Neuronal stem cell (in vitro differentiated cells): ENCODE measurements at regions not wholly inside any gene's neighbourhood (a gene's known extent, or its start where the extent isn't known, plus 50 kb on each side); places are given as distances from the start of the nearest gene placed in this dataset.

ENCODE experiments used
- DNase-seq: peaks from one replicate; pipeline ENCODE4 v3.0.0-alpha.2; 2013; ENCODE audit warnings: low spot score
- H2AFZ ChIP-seq: one replicate; pipeline ENCODE4 v1.6.1; 2013; ENCODE audit warnings: mild to moderate bottlenecking, low read length, inconsistent platforms
- H2AK5ac ChIP-seq: 2 replicates; pipeline ENCODE4 v1.6.1; 2013; ENCODE audit warnings: low read depth, mild to moderate bottlenecking, inconsistent platforms, low read length, moderate library complexity, mixed read lengths
- H2BK120ac ChIP-seq: 2 replicates; pipeline ENCODE4 v1.6.1; 2013; ENCODE audit warnings: low read depth, mild to moderate bottlenecking, inconsistent platforms, low read length, moderate library complexity, mixed read lengths
- H2BK12ac ChIP-seq: one replicate; pipeline ENCODE4 v1.6.1; 2013; ENCODE audit warnings: low read length, inconsistent platforms
- H2BK15ac ChIP-seq: 2 replicates; pipeline ENCODE4 v1.6.1; 2013; ENCODE audit warnings: mild to moderate bottlenecking, low read length, inconsistent platforms, mixed read lengths
- H2BK5ac ChIP-seq: one replicate; pipeline ENCODE4 v1.6.1; 2013; ENCODE audit warnings: inconsistent platforms, mild to moderate bottlenecking, low read length, moderate library complexity
- H3K14ac ChIP-seq: one replicate; pipeline ENCODE4 v1.6.1; 2013; ENCODE audit warnings: low read length, inconsistent platforms
- H3K18ac ChIP-seq: 2 replicates; pipeline ENCODE4 v1.6.1; 2013; ENCODE audit warnings: low read length, inconsistent platforms
- H3K23ac ChIP-seq: 2 replicates; pipeline ENCODE4 v1.6.1; 2013; ENCODE audit warnings: low read depth, mild to moderate bottlenecking, mixed read lengths, low read length, inconsistent platforms; ENCODE audit not compliant: poor library complexity
- H3K27ac ChIP-seq: replicated peaks from 3 replicates; pipeline ENCODE4 v1.5.1; 2013; ENCODE audit warnings: low read length, inconsistent platforms
- H3K27me3 ChIP-seq, 3 experiments: 2 replicates each; pipeline ENCODE4 v1.6.1; 2013; ENCODE audit warnings: low read length in 3 of 3, mild to moderate bottlenecking in 2 of 3, inconsistent platforms in 1 of 3, low read depth in 1 of 3, mixed read lengths in 1 of 3, moderate library complexity in 1 of 3; ENCODE audit not compliant: control insufficient read depth in 3 of 3, insufficient read depth in 3 of 3
- H3K36me3 ChIP-seq, 2 donors: replicated peaks in 1 of 2; 2 replicates each; pipeline ENCODE4 v1.6.1; 2013; ENCODE audit warnings: low read length in 2 of 2; ENCODE audit not compliant: control insufficient read depth in 2 of 2, insufficient read depth in 2 of 2
- H3K4ac ChIP-seq: 2 replicates; pipeline ENCODE4 v1.6.1; 2013; ENCODE audit warnings: inconsistent platforms, mild to moderate bottlenecking, low read length, moderate library complexity
- H3K4me1 ChIP-seq, 2 donors: 1 replicate in 1 of 2; 2 replicates in 1 of 2; pipeline ENCODE4 v1.6.1; 2013; ENCODE audit warnings: low read length in 2 of 2, low read depth in 1 of 2; ENCODE audit not compliant: control insufficient read depth in 2 of 2, insufficient read depth in 1 of 2
- H3K4me2 ChIP-seq: one replicate; pipeline ENCODE4 v1.6.1; 2013; ENCODE audit warnings: mild to moderate bottlenecking, low read length, inconsistent platforms; ENCODE audit not compliant: insufficient read depth, poor library complexity, severe bottlenecking
- H3K4me3 ChIP-seq, 2 donors: 2 replicates each; pipeline ENCODE4 v1.5.1; 2013; ENCODE audit warnings: low read length in 2 of 2, mild to moderate bottlenecking in 2 of 2, inconsistent platforms in 1 of 2, moderate library complexity in 1 of 2
- H3K79me1 ChIP-seq: one replicate; pipeline ENCODE4 v1.6.1; 2013; ENCODE audit warnings: low read depth, mild to moderate bottlenecking, inconsistent platforms, low read length, moderate library complexity
- H3K9ac ChIP-seq: one replicate; pipeline ENCODE4 v1.6.1; 2013; ENCODE audit warnings: mild to moderate bottlenecking, low read depth, low read length, inconsistent platforms; ENCODE audit not compliant: poor library complexity
- H3K9me3 ChIP-seq, 2 donors: replicated peaks in 1 of 2; 2 replicates each; pipeline versions ENCODE3 to v1.6.1; 2013; ENCODE audit warnings: low read length in 2 of 2, mild to moderate bottlenecking in 2 of 2, inconsistent platforms in 1 of 2, low read depth in 1 of 2, mixed read lengths in 1 of 2, moderate library complexity in 1 of 2; ENCODE audit not compliant: control insufficient read depth in 2 of 2, insufficient read depth in 1 of 2
- H4K8ac ChIP-seq: one replicate; pipeline ENCODE4 v1.6.1; 2013; ENCODE audit warnings: low read depth, mild to moderate bottlenecking, inconsistent platforms, low read length, moderate library complexity
- H4K91ac ChIP-seq: one replicate; pipeline ENCODE4 v1.6.1; 2013; ENCODE audit warnings: low read length, low read depth, mild to moderate bottlenecking, inconsistent platforms; ENCODE audit not compliant: poor library complexity
- WGBS, 2 donors: extraction: QIAGEN DNeasy Blood & Tissue Kit; methylation state at CpG; one replicate each; pipeline ENCODE4 v1.1.7; 2013; ENCODE audit warnings: missing lambda C conversion rate in 2 of 2, mixed read lengths in 1 of 2; ENCODE audit not compliant: insufficient read length in 2 of 2, insufficient replicate concordance in 1 of 2; ENCODE audit errors: extremely low coverage in 2 of 2; 5-methylcytosine and 5-hydroxymethylcytosine counted together

DNA sequence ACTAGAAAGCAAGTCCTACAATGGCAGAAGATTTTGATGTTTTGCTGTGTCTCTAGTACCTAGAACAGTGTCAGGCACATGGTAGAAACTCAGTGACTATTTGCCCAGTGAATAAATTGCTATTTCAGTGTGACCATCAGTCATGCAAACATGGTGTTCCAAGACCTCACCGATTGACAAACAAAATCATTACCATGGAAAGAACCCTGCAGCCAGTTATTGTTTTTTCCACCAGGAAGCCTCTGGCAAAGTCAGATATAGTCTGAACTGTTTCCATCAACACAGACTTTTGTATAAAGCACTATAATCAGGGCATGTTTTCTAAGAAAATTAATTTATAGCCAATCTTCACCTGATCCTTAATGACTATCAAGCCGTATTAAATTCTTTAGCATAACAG lies 97.3 kb upstream of the RASSF8 start:
- Histone ChIP-seq H3K14ac (no peak overlapping the region), H3K27me3 (no peaks in the 10 kb centered on the region), H4K8ac (no peak overlapping the region), H3K4me3 (no peak overlapping the region), H3K9me3 (no peaks in the 10 kb centered on the region), H2BK5ac (no peak overlapping the region), H3K79me1 (no peaks in the 10 kb centered on the region), H3K9ac (no peak overlapping the region), H3K36me3 (no peaks in the 10 kb centered on the region), H3K27ac (no peak overlapping the region), H3K4ac (no peak overlapping the region), H3K18ac (no peak overlapping the region), H2BK120ac (no peak overlapping the region), H4K91ac (no peak overlapping the region), H2BK12ac (no peak overlapping the region), H3K23ac (no peak overlapping the region), H2BK15ac (no peak overlapping the region), H3K4me2 (no peak overlapping the region), H3K4me1 (no peaks in the 10 kb centered on the region), H2AFZ (no peak overlapping the region), H2AK5ac (no peak overlapping the region)
- no peak for DNase-seq
- no CpG with 5 or more reads among the region's 2 CpGs for WGBS, 2 donors

DNA sequence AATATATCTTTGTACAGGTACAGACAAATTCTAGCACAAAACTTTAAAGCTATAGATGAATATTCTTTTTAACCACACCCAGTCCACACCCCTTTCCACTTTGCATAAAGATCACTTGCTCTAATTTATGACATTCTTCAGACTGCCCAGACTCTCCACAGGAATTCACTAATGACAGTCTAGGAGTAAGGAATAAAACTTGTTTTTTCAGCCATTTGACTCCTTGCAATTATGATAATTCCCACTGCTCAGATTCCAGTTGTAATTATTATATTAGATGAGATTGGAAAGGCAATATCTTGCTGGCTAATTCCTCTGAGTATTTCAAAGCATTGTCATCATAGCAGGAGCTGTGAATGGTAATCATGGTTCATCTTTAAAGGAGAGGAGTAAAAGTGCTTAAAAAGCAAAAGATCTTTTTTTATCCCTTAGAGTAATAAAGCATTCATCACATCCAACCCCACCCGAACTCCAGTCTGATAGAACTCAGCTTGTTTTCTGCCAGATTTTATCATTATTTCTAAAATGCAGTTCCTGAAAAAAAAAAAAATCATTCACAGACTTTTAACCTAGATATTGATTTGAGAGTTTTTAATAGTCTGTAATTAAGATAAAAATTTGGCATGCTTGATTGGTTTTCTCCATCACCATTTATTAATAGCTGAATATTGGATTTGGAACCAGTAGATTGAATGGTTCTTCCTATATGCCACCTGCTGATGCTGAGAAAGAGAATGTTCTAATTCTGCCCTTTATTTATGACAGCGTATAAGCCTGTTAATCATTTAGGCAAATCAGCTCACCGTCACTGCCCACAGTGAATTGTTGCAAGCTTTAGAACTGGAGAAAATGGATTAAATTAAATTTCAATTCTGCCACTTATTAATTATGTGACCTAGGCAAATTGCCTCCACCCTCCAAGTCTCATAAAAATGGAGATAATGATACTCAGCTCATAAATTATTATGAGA lies 93.9 kb upstream of the RASSF8 start:
- H3K4ac ChIP-seq, result no peak overlapping the region
- H3K9me3 ChIP-seq, result no peaks in the 10 kb centered on the region
- no peaks in the 10 kb centered on the region for H3K27me3 ChIP-seq
- no peak for DNase-seq
- no peak overlapping the region for H4K91ac ChIP-seq
- H2AFZ ChIP-seq, result no peak overlapping the region
- no peak overlapping the region for H2BK12ac ChIP-seq
- no peak overlapping the region for H3K27ac ChIP-seq
- WGBS, 2 donors, result no CpG with 5 or more reads among the region's 3 CpGs
- no peak overlapping the region for H4K8ac ChIP-seq
- no peak overlapping the region for H3K23ac ChIP-seq
- H3K9ac ChIP-seq, result no peak overlapping the region
- no peak overlapping the region for H2BK15ac ChIP-seq
- no peak overlapping the region for H2AK5ac ChIP-seq
- no peak overlapping the region for H2BK5ac ChIP-seq
- H3K18ac ChIP-seq, result no peak overlapping the region
- no peak overlapping the region for H3K4me3 ChIP-seq
- H3K79me1 ChIP-seq, result no peaks in the 10 kb centered on the region
- no peaks in the 10 kb centered on the region for H3K36me3 ChIP-seq
- H3K4me2 ChIP-seq, result no peak overlapping the region
- H3K4me1 ChIP-seq, result peaks cover 0 to 2% of the 10 kb centered on the region in 2 donors
- no peak overlapping the region for H2BK120ac ChIP-seq
- no peak overlapping the region for H3K14ac ChIP-seq

DNA sequence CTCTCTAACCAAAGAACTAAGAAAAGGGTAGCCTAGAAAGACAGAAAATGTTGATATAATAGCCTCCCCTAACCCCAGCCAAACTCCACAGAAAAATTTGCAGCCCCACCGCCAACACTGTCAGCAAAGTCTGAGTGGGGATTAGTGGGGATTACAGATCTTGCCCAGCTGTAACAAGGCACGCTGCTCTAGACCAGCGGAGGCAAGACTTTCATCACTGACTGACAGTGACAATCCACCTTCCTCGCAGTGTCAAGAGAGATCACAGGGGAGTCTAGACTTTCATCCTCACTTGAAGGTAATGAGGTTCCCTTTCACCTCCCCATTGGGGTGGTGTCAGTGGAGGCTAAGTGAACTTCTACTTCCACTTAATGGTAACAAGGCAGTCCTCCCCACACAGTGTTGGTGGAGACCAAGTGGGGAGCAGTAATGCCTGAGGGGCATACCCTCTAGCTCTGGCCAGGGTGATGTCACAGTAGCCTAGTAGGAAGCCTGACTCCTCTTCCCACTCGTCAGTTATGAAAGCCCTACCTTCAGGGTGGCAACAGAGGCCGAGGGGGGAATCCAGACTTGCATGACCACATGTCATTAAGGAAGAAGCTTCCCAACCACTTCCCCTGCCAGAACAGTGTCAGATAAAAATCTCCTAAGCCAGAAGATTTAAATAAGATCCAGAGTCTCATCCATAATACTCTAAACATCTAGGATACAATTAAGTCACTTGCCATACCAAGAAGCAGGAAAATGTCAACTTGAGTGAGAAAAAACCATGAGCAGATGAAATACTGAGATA lies 91.7 kb upstream of the RASSF8 start:
- Histone ChIP-seq H2AFZ (peak overlapping the region; percentile 7), H3K18ac (no peak overlapping the region), H4K91ac (no peak overlapping the region), H3K4me1 (peaks cover 0 to 2% of the 10 kb centered on the region in 2 donors), H2BK12ac (no peak overlapping the region), H4K8ac (no peak overlapping the region), H2BK15ac (no peak overlapping the region), H3K4me3 (no peak overlapping the region), H3K27ac (no peak overlapping the region), H2BK5ac (no peak overlapping the region), H3K4ac (no peak overlapping the region), H3K23ac (no peak overlapping the region), H3K14ac (no peak overlapping the region), H3K9ac (no peak overlapping the region), H3K27me3 (no peaks in the 10 kb centered on the region), H3K4me2 (no peak overlapping the region), H2BK120ac (no peak overlapping the region), H3K36me3 (no peaks in the 10 kb centered on the region), H3K79me1 (no peaks in the 10 kb centered on the region), H3K9me3 (no peaks in the 10 kb centered on the region), H2AK5ac (no peak overlapping the region)
- no peak for DNase-seq
- no CpG with 5 or more reads among the region's 6 CpGs for WGBS, 2 donors

DNA sequence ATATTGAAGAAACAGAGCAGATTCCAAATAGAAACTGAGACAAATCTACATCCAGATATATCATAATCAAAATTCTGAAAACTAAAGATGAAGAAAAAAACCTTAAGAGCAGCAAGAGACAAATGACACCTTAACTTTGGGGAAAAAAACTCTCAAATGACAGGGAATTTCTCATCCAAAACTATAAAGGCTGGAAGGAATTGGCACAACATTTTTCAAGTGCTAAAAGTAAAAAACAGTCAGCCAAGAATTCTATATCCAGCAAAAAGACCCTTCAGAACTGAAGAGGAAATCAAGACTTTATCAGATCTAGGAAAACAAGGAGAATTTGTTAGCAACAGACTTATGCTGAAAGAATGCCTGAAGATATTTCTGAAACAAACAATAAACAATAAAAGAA lies 90.3 kb upstream of the RASSF8 start:
- no peak overlapping the region for H2AFZ ChIP-seq
- H3K9me3 ChIP-seq, result no peaks in the 10 kb centered on the region
- no peak overlapping the region for H2AK5ac ChIP-seq
- H3K18ac ChIP-seq, result no peak overlapping the region
- H2BK15ac ChIP-seq, result no peak overlapping the region
- H3K79me1 ChIP-seq, result no peaks in the 10 kb centered on the region
- H2BK5ac ChIP-seq, result no peak overlapping the region
- H3K36me3 ChIP-seq, result no peaks in the 10 kb centered on the region
- H4K91ac ChIP-seq, result no peak overlapping the region
- H3K9ac ChIP-seq, result no peak overlapping the region
- no peak overlapping the region for H3K23ac ChIP-seq
- no peak overlapping the region for H4K8ac ChIP-seq
- H3K14ac ChIP-seq, result no peak overlapping the region
- H2BK12ac ChIP-seq, result no peak overlapping the region
- H3K27ac ChIP-seq, result no peak overlapping the region
- no peak overlapping the region for H3K4ac ChIP-seq
- H3K4me2 ChIP-seq, result no peak overlapping the region
- H3K4me3 ChIP-seq, result no peak overlapping the region
- no peak for DNase-seq
- no peak overlapping the region for H2BK120ac ChIP-seq
- H3K4me1 ChIP-seq, result peaks cover 0 to 2% of the 10 kb centered on the region in 2 donors
- no peaks in the 10 kb centered on the region for H3K27me3 ChIP-seq
